ENCODE measurements at regions not wholly inside any gene's neighbourhood (a gene's known extent, or its start where the extent isn't known, plus 50 kb on each side); places are given as distances from the start of the nearest gene placed in this dataset.

GRCh38 chr10:108848046-108848445 is 1075.3 kb downstream of the XPNPEP1 start:
- no peak overlapping the region for H3K4me3 ChIP-seq (ENCODE audit: low read depth, low read length)
- no peak for TF ChIP-seq CTCF (conservative IDR thresholded peaks at IDR 0.05; ENCODE audit: low read depth, low read length)
- no peak for DNase-seq (ENCODE audit: low read depth)

GRCh38 chr10:108840944-108841343 is 1082.4 kb downstream of the XPNPEP1 start:
- TF ChIP-seq CTCF (conservative IDR thresholded peaks at IDR 0.05; ENCODE audit: low read depth, low read length), result no peak
- H3K4me3 ChIP-seq (ENCODE audit: low read depth, low read length), result no peak overlapping the region
- DNase-seq (ENCODE audit: low read depth), result no peak

GRCh38 chr10:108836362-108836761 is 1086.9 kb downstream of the XPNPEP1 start:
- no peak for DNase-seq (ENCODE audit: low read depth)
- no peak for TF ChIP-seq CTCF (conservative IDR thresholded peaks at IDR 0.05; ENCODE audit: low read depth, low read length)
- no peak overlapping the region for H3K4me3 ChIP-seq (ENCODE audit: low read depth, low read length)

- no peak overlapping the region for H3K4me3 ChIP-seq (ENCODE audit: low read depth, low read length)
- no peak for DNase-seq (ENCODE audit: low read depth)
- TF ChIP-seq CTCF (conservative IDR thresholded peaks at IDR 0.05; ENCODE audit: low read depth, low read length), result no peak
These were observed 1101.3 kb downstream of the XPNPEP1 start for GRCh38 chr10:108822026-108822425.

- H3K4me3 ChIP-seq (ENCODE audit: low read depth, low read length), result no peak overlapping the region
- TF ChIP-seq CTCF (conservative IDR thresholded peaks at IDR 0.05; ENCODE audit: low read depth, low read length), result no peak
- DNase-seq (ENCODE audit: low read depth), result no peak
These were observed 1104.0 kb downstream of the XPNPEP1 start for GRCh38 chr10:108819302-108819701.

- no peak overlapping the region for H3K4me3 ChIP-seq (ENCODE audit: low read depth, low read length)
- DNase-seq (ENCODE audit: low read depth), result no peak
- no peak for TF ChIP-seq CTCF (conservative IDR thresholded peaks at IDR 0.05; ENCODE audit: low read depth, low read length)
These were observed 1105.7 kb downstream of the XPNPEP1 start for GRCh38 chr10:108817584-108817983.

GRCh38 chr10:108817135-108817534 is 1106.2 kb downstream of the XPNPEP1 start:
- no peak for DNase-seq (ENCODE audit: low read depth)
- no peak for TF ChIP-seq CTCF (conservative IDR thresholded peaks at IDR 0.05; ENCODE audit: low read depth, low read length)
- no peak overlapping the region for H3K4me3 ChIP-seq (ENCODE audit: low read depth, low read length)
